Bronchial epithelial cell (primary cell): ENCODE measurements at regions not wholly inside any gene's neighbourhood (a gene's known extent, or its start where the extent isn't known, plus 50 kb on each side); places are given as distances from the start of the nearest gene placed in this dataset.

Experiments
- DNase-seq: peaks from one replicate; pipeline ENCODE4 v3.0.0-alpha.2; 2010; ENCODE audit warnings: low read depth
- FAIRE-seq: peaks from 2 replicates; lab custom pipeline; 2011; peaks lifted over from hg19 to GRCh38; lab: Jason Lieb, UNC
- H3K27me3 ChIP-seq: 2 replicates; pipeline ENCODE4 v1.5.1; 2011; ENCODE audit warnings: low read length; ENCODE audit not compliant: control insufficient read depth, insufficient read depth
- H3K36me3 ChIP-seq: 2 replicates; pipeline ENCODE4 v1.5.1; 2011; ENCODE audit warnings: low read length; ENCODE audit not compliant: control insufficient read depth, insufficient read depth
- H3K4me3 ChIP-seq: 2 replicates; pipeline ENCODE4 v1.5.1; 2011; ENCODE audit warnings: mild to moderate bottlenecking, low read depth, low read length, control low read depth
- CTCF ChIP-seq: IDR thresholded peaks from 2 replicates; pipeline ENCODE4 v1.5.1; 2011; ENCODE audit warnings: mild to moderate bottlenecking, moderate library complexity, low read length, control low read depth, inconsistent platforms; ENCODE audit not compliant: insufficient read depth, severe bottlenecking

DNA sequence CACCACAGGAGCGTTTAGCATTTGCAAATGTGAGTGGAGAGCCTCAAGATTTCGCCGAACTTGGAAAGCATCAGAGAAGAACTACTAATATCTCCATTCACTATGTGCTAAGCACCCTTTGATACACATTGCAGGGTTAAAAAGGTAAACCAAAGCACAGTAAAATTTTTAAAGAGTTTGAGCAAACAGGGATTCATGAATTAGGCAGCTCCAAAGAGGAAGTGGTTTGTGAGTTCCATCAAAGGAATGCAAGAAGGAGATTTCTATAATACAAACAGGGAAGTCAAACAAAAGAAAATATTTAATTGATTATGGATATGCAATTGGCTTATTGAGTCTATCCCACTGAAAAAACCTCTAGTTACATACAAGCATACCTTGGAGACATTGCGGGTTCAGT, 81.1 kb upstream of the TMEM72 start:
- TF ChIP-seq CTCF = no peak
- no peak for FAIRE-seq
- Histone ChIP-seq H3K27me3 (no peaks in the 10 kb centered on the region), H3K4me3 (no peak overlapping the region), H3K36me3 (no peaks in the 10 kb centered on the region)
- DNase-seq = peak; percentile 64

DNA sequence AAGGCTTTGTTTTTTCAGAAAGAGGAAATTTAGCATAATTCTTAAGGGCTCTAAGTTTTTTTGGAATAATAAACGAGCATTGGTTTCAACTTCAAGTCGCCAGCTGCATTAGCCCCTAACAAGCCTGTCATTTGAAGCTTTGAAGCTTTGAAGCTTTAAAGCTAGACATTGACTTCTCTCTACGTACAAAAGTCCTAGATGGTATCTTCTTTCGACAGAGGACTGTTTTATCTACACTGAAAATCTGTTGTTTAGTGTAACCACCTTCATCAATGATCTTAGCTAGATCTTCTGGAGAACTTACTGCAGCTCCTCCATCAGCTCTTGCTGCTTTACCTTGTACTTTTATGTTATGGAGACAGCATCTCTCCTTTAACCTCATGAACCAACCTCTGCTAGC, 79.6 kb upstream of the TMEM72 start:
- TF ChIP-seq CTCF = no peak
- Histone ChIP-seq H3K4me3 (no peak overlapping the region), H3K27me3 (no peaks in the 10 kb centered on the region), H3K36me3 (no peaks in the 10 kb centered on the region)
- no peak for DNase-seq
- FAIRE-seq = no peak

DNA sequence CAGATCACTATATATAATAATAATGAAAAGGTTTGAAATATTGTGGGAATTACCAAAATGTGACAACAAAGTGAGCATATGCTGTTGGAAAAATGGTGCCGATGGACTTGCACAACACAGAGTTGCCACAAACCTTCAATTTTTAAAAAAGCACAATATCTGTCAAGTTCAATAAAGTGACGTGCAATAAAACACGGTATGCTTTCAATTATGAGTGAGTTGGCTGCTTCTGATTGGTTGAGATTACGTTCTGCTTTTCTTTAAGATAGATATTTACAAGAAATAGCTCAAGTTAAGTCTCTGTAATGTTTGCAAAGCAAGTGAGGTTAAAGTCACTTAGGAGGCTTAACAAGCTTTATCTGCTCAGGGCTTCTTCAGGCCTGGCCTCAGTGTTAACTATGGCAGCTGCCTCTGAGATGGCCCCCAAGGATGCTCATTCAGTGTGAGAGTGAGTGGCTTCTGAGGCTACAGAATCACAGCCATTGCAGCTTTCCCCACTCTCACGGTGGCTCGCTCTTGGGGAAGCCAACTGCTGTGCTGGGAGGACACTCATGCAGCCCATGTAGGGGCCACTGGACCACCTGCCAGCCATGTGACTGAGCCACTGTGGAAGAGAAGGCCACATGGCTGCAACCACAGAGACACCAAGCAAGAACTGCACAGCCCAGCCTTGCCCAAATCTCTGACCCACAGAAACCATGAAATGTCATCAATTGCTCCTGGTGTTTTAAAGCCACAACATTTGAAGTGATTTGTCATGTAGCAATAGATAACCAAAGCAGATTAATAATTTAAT, 78.3 kb upstream of the TMEM72 start:
- FAIRE-seq = no peak
- H3K27me3 ChIP-seq = no peaks in the 10 kb centered on the region
- no peak for TF ChIP-seq CTCF
- no peak for DNase-seq
- H3K36me3 ChIP-seq = no peaks in the 10 kb centered on the region
- no peak overlapping the region for H3K4me3 ChIP-seq

- no peak for TF ChIP-seq CTCF
- Histone ChIP-seq H3K27me3 (no peaks in the 10 kb centered on the region), H3K36me3 (no peaks in the 10 kb centered on the region), H3K4me3 (no peak overlapping the region)
- peak; percentile 87 for FAIRE-seq
- no peak for DNase-seq
These were observed 77.0 kb upstream of the TMEM72 start for GRCh38 chr10:44834131-44834530.

DNA sequence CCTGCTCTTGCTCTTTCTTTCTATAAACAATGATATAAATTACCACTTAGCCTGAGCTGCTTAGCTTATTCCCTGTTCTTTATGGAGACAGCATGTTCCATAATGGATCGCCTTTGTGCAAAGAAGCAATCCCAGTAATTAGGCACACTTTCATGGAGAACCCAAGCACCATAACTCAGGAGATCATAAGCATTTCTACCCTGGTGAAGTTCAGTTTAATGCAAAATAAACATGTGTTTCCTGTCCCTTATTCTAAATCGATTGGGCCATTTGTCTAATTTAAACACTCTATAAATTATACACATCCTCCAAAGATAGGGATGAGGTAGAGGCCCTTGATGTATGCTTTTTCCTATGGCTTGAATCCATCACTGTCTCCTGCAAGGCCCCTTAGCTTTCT, 75.8 kb upstream of the TMEM72 start:
- DNase-seq = no peak
- no peak for TF ChIP-seq CTCF
- no peaks in the 10 kb centered on the region for H3K36me3 ChIP-seq
- H3K4me3 ChIP-seq = no peak overlapping the region
- no peaks in the 10 kb centered on the region for H3K27me3 ChIP-seq
- no peak for FAIRE-seq

GRCh38 chr10:44843484-44843883, 67.7 kb upstream of the TMEM72 start:
- no peak for TF ChIP-seq CTCF
- FAIRE-seq = no peak
- DNase-seq = no peak

More at GRCh38 chr10:44843484-44843883, 67.7 kb upstream of the TMEM72 start:
- no peaks in the 10 kb centered on the region for H3K36me3 ChIP-seq
- H3K27me3 ChIP-seq = no peaks in the 10 kb centered on the region
- no peak overlapping the region for H3K4me3 ChIP-seq
